Gastroesophageal sphincter (tissue), 4 donors: ENCODE measurements at regions not wholly inside any gene's neighbourhood (a gene's known extent, or its start where the extent isn't known, plus 50 kb on each side); places are given as distances from the start of the nearest gene placed in this dataset.

Source experiments
- ATAC-seq: fragments of 150-250 bp; one replicate; pipeline ENCODE4 v1.9.1; 2016; ENCODE audit warnings: mild to moderate bottlenecking, moderate library complexity
- H3K27ac ChIP-seq, 4 donors: fragments of 200-600 bp; sonication (generic) in 3 of 4; 1 replicate in 3 of 4; 2 replicates in 1 of 4; pipeline ENCODE4 v1.5.1; 2016 to 2019
- H3K27me3 ChIP-seq: fragments of 200-600 bp; sonication (generic); one replicate; pipeline ENCODE4 v1.5.1; 2019
- H3K36me3 ChIP-seq, 2 donors: fragments of 200-600 bp; sonication (generic); one replicate each; pipeline ENCODE4 v1.5.1; 2019; ENCODE audit warnings: control low read depth in 1 of 2
- H3K4me1 ChIP-seq, 3 donors: fragments of 200-600 bp; sonication (generic); 1 replicate in 2 of 3; 2 replicates in 1 of 3; pipeline ENCODE4 v1.5.1; 2016 to 2019; ENCODE audit warnings: control low read depth in 2 of 3
- H3K4me3 ChIP-seq, 2 donors: fragments of 200-600 bp; sonication (generic); one replicate each; pipeline ENCODE4 v1.5.1; 2019; ENCODE audit warnings: mild to moderate bottlenecking in 1 of 2, moderate library complexity in 1 of 2
- H3K9me3 ChIP-seq, 3 donors: fragments of 200-600 bp; sonication (generic); one replicate each; pipeline ENCODE4 v1.5.1; 2017 to 2019; ENCODE audit warnings: control low read depth in 2 of 3
- EP300 ChIP-seq: sonication (generic); formaldehyde crosslinking; IDR thresholded peaks from one replicate; pipeline ENCODE4 v1.6.1; 2017; ENCODE audit warnings: antibody characterized with exemption, mild to moderate bottlenecking
- POLR2A ChIP-seq, 2 donors: fragments of 450-650 bp; IDR thresholded peaks; one replicate each; pipeline ENCODE4 v1.6.1; 2017; ENCODE audit warnings: antibody characterized with exemption in 2 of 2, mild to moderate bottlenecking in 2 of 2, moderate library complexity in 1 of 2
- POLR2AphosphoS5 ChIP-seq: sonication (generic); formaldehyde crosslinking; IDR thresholded peaks from one replicate; pipeline ENCODE4 v1.6.1; 2017; ENCODE audit warnings: antibody characterized with exemption
- WGBS, 2 donors: methylation state at CpG; one replicate each; pipeline ENCODE4 v1.1.5; 2018; ENCODE audit warnings: low coverage in 1 of 2; 5-methylcytosine and 5-hydroxymethylcytosine counted together
- TF ChIP-seq, protein P1 (sequence below), 4 experiments: fragments of 200-600 bp in 2 of 4; fragments of 450-650 bp in 2 of 4; sonication (generic) in 1 of 4; IDR thresholded peaks; one replicate each; pipeline ENCODE4 v1.5.1; 2017 to 2019; ENCODE audit warnings: antibody characterized with exemption in 4 of 4, mild to moderate bottlenecking in 2 of 4, moderate library complexity in 2 of 4

DNA sequence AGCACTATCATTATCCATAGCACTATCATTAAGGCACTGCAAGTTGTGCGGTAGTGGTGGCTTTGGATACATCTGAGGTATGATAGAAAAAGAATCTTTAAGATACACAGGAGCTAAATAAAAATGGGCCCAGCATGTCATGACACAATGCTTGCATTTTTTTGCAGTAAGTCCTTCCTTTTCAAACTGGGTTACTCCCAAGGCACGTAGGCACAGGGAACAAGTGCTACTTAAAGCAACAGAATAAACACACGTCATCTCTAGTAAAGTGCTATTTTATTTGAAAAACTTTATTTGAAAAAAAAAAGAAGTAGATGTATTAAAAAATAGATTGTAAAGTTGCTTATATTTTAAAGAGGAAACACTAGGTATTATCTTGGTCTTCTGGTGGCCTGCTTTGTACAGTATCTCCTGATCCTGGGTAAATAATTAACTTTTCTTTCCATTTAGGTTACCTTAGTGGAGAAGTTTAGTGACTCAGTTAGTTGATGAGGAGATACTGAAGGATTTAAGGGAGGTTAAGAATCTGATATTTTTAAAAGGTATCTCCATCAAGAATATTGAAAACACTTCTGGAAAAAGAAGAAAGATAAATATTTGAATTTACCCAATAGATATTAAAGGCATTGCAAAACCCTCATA lies 129.6 kb downstream of the EDN1 start:
- Histone ChIP-seq H3K4me3 (no peak overlapping the region), H3K27ac (no peak overlapping the region), H3K4me1 (peaks cover 5 to 17% (median 10%) of the 10 kb centered on the region in 3 donors), H3K27me3 (no peaks in the 10 kb centered on the region), H3K9me3 (peaks cover 0 to 4% (median 0%) of the 10 kb centered on the region in 3 donors), H3K36me3 (no peaks in the 10 kb centered on the region)
- no peak for ATAC-seq
- no peak for TF ChIP-seq POLR2AphosphoS5
- TF ChIP-seq, protein P1, sequence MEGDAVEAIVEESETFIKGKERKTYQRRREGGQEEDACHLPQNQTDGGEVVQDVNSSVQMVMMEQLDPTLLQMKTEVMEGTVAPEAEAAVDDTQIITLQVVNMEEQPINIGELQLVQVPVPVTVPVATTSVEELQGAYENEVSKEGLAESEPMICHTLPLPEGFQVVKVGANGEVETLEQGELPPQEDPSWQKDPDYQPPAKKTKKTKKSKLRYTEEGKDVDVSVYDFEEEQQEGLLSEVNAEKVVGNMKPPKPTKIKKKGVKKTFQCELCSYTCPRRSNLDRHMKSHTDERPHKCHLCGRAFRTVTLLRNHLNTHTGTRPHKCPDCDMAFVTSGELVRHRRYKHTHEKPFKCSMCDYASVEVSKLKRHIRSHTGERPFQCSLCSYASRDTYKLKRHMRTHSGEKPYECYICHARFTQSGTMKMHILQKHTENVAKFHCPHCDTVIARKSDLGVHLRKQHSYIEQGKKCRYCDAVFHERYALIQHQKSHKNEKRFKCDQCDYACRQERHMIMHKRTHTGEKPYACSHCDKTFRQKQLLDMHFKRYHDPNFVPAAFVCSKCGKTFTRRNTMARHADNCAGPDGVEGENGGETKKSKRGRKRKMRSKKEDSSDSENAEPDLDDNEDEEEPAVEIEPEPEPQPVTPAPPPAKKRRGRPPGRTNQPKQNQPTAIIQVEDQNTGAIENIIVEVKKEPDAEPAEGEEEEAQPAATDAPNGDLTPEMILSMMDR (IDR thresholded peaks at IDR 0.05), result no peak
- TF ChIP-seq EP300, result no peak
- no peak for TF ChIP-seq POLR2A (IDR thresholded peaks at IDR 0.05)
- WGBS, 2 donors, result 27 to 49% methylated on average over 2 to 3 of the region's 3 CpGs

DNA sequence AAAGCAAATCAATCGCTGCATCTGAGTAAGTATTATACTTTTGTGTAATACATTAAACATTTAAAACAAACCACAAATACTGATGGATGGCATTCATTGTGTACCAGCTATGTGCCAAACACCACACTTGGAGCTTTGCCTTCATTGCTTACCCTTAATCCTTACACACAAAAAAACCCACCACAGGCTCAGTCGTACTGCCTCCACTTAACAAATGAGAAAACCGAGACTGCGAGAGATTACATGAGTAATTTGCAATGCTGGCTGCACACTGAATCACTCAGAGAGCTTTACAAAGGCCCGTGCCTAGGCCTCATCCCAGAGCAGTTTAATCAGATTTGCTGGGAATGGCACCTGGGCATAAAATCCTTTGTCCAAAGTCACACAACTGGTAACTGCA lies 130.5 kb downstream of the EDN1 start:
- WGBS, 2 donors, result 64 to 88% methylated on average over 1 to 4 of the region's 5 CpGs
- no peak overlapping the region for H3K4me3 ChIP-seq
- peak overlapping the region in 1 of 4 donors; percentile 8 for H3K27ac ChIP-seq
- H3K4me1 ChIP-seq, result peaks cover 5 to 17% (median 10%) of the 10 kb centered on the region in 3 donors
- TF ChIP-seq POLR2A (IDR thresholded peaks at IDR 0.05) (no peak), EP300 (no peak), POLR2AphosphoS5 (no peak)
- TF ChIP-seq, protein P1 (IDR thresholded peaks at IDR 0.05), result no peak
- no peaks in the 10 kb centered on the region for H3K27me3 ChIP-seq
- H3K36me3 ChIP-seq, result no peaks in the 10 kb centered on the region
- H3K9me3 ChIP-seq, result peaks cover 0 to 4% (median 0%) of the 10 kb centered on the region in 3 donors
- ATAC-seq, result no peak

DNA sequence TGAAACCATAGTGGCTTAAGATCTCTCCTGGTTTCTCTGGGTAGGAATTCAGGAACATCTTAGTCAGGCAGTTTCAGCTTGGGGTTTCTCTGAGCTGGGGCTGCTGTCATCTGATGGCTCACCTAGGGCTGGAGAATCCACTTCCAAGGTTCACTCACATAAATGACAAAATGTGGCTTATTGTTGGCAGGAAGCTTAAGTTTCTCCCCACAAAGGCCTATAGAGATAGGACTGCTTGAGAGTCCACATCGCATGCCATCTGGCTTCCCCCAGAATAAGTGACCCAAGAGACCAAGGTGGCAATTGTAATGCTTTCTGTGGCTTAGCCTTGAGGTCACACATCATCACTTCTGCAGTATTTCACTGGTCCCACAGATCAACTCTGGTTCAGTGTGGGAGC lies 131.4 kb downstream of the EDN1 start:
- no peaks in the 10 kb centered on the region for H3K27me3 ChIP-seq
- H3K9me3 ChIP-seq, result peaks cover 0 to 4% (median 0%) of the 10 kb centered on the region in 3 donors
- TF ChIP-seq, protein P1 (IDR thresholded peaks at IDR 0.05), result no peak
- TF ChIP-seq EP300 (no peak), POLR2A (IDR thresholded peaks at IDR 0.05) (no peak), POLR2AphosphoS5 (no peak)
- peaks cover 5 to 19% (median 10%) of the 10 kb centered on the region in 3 donors for H3K4me1 ChIP-seq
- ATAC-seq, result no peak
- H3K4me3 ChIP-seq, result no peak overlapping the region
- WGBS, 2 donors, result 100% methylated on average over 1 of the region's 1 CpG
- no peaks in the 10 kb centered on the region for H3K36me3 ChIP-seq
- H3K27ac ChIP-seq, result peak overlapping the region in 3 of 4 donors; percentile 25 to 67 (median 66)

DNA sequence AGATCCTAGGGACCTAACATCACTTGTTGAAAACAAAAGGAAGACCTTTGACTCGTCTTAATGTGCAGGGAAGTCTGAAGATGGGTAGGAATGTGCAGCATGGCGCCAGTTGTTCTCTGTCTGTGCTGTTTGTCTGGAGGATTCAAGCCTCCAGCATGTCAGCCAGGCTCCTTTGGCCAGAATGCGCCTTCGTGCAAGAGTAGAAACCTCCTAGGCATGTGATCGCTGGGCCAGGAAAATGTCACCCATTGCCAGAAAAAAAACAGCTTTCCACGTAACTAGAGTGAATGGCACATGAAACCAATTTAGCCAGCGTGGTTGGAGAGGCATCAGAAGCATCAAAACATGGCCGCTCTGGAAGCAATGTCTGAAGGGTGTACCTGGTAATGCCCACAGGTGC lies 132.7 kb downstream of the EDN1 start:
- Histone ChIP-seq H3K4me3 (no peak overlapping the region), H3K36me3 (no peaks in the 10 kb centered on the region), H3K27ac (peak overlapping the region; percentile 33 to 77 (median 58)), H3K4me1 (peaks cover 5 to 30% (median 10%) of the 10 kb centered on the region in 3 donors), H3K27me3 (no peaks in the 10 kb centered on the region), H3K9me3 (peaks cover 0 to 4% (median 0%) of the 10 kb centered on the region in 3 donors)
- peak; percentile 74 for ATAC-seq
- no peak for TF ChIP-seq POLR2AphosphoS5
- no peak for TF ChIP-seq EP300
- TF ChIP-seq POLR2A (IDR thresholded peaks at IDR 0.05), result no peak
- TF ChIP-seq, protein P1 (IDR thresholded peaks at IDR 0.05), result no peak
- WGBS, 2 donors, result 25 to 80% methylated on average over 3 to 8 of the region's 8 CpGs

DNA sequence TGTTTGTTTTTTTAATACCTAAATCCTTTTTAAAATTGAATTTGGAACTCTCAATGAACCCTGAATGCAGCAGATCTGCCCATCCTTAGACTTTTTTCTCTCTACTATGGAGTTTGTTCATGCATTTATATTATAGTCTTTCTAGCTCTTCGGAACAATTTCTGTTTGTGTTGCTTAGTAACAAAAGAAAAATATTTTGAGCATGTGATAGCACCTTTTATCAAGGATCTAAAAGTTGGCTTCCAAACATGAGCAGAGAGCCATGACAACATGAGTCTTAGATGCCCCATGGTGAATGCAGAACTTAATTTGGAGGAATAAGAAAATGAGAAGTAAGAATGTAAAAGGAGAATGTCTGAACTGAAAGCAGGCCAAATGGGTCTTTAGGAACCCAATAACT lies 133.7 kb downstream of the EDN1 start:
- H3K36me3 ChIP-seq, result no peaks in the 10 kb centered on the region
- peak overlapping the region; percentile 33 to 77 (median 54) for H3K27ac ChIP-seq
- no peak overlapping the region for H3K4me3 ChIP-seq
- peaks cover 0 to under 1% (median 0%) of the 10 kb centered on the region in 3 donors for H3K9me3 ChIP-seq
- TF ChIP-seq POLR2AphosphoS5, result no peak
- TF ChIP-seq, protein P1 (IDR thresholded peaks at IDR 0.05), result no peak
- peaks cover 5 to 30% (median 10%) of the 10 kb centered on the region in 3 donors for H3K4me1 ChIP-seq
- H3K27me3 ChIP-seq, result no peaks in the 10 kb centered on the region
- no peak for ATAC-seq
- WGBS, 2 donors, result 9 to 11% methylated on average over 1 of the region's 1 CpG
